ENCODE measurements at regions not wholly inside any gene's neighbourhood (a gene's known extent, or its start where the extent isn't known, plus 50 kb on each side); places are given as distances from the start of the nearest gene placed in this dataset.
"Not testable (repeated sequence)": the region's sequence is repeated elsewhere in the genome, so short reads cannot be mapped to it uniquely, and the experiment has no call there.

GRCh38 chr17:59498530-59499307 lies 66.7 kb upstream of the DHX40 start:
- no peak overlapping the region for H4K5ac ChIP-seq (ENCODE audit: insufficient read length, low read depth, low read length)
- no peak overlapping the region for H3K4me2 ChIP-seq (ENCODE audit: insufficient read depth, insufficient read length, low read length)
- no peaks in the 10 kb centered on the region for H3K27me3 ChIP-seq (ENCODE audit: insufficient read depth, low read length)
- Mint-ChIP-seq H3K9me3 (peaks cover 0 to 6% of the 10 kb centered on the region in 2 experiments; a peak in 4 of 5 replicates), H3K27me3 (ENCODE audit: low read depth) (no peaks in the 10 kb centered on the region), H3K36me3 (ENCODE audit: insufficient read depth in 1 of 3, low read depth in 3 of 3) (no peaks in the 10 kb centered on the region; a peak in 2 of 7 replicates), H3K27ac (no peak overlapping the region), H3K4me3 (no peak overlapping the region), H3K4me1 (no peaks in the 10 kb centered on the region)
- no peak overlapping the region for H3K23ac ChIP-seq (ENCODE audit: insufficient read length, low read depth, low read length)
- no peak overlapping the region for H2BK5ac ChIP-seq (ENCODE audit: insufficient read length, low read length)
- H3K23me2 ChIP-seq (ENCODE audit: insufficient read length, low read depth, low read length, poor library complexity, severe bottlenecking) = no peaks in the 10 kb centered on the region
- WGBS (ENCODE audit: extremely low coverage, insufficient read length, low lambda C conversion rate) = no CpG with 5 or more reads among the region's 4 CpGs
- no peaks in the 10 kb centered on the region for H3K79me2 ChIP-seq (ENCODE audit: insufficient read depth, low read length)
- no peak overlapping the region for H4K91ac ChIP-seq (ENCODE audit: insufficient read length, low read depth, low read length)
- no peak overlapping the region for H2BK120ac ChIP-seq (ENCODE audit: low read depth, low read length, poor library complexity, severe bottlenecking)
- no peak overlapping the region for H2BK12ac ChIP-seq (ENCODE audit: insufficient read length, low read depth, low read length)
- no peaks in the 10 kb centered on the region for H4K20me1 ChIP-seq (ENCODE audit: control insufficient read depth, insufficient read depth, insufficient read length)
- H3K56ac ChIP-seq (ENCODE audit: insufficient read length, low read depth, low read length) = no peak overlapping the region
- no peaks in the 10 kb centered on the region for H3K9me3 ChIP-seq (ENCODE audit: control insufficient read depth, low read depth, low read length)
- H3K18ac ChIP-seq (ENCODE audit: insufficient read length, low read depth, low read length) = no peak overlapping the region
- no peak overlapping the region for H2AK5ac ChIP-seq (ENCODE audit: insufficient read length, low read length)
- TF ChIP-seq CTCF (conservative IDR thresholded peaks at IDR 0.05) = no peak
- no peak overlapping the region for H3K14ac ChIP-seq (ENCODE audit: insufficient read depth, low read length)
- H3T11ph ChIP-seq (ENCODE audit: low read length) = no peak overlapping the region
- H3K27ac ChIP-seq (ENCODE audit: insufficient read length, low read depth, low read length) = no peak overlapping the region
- no peak overlapping the region for H2AFZ ChIP-seq (ENCODE audit: low read length)
- DNase-seq = no peak
- no peak overlapping the region for H3K9ac ChIP-seq (ENCODE audit: extremely low read depth, insufficient read length, low read length)
- H3K4ac ChIP-seq (ENCODE audit: low read depth, low read length) = no peak overlapping the region
- no peak overlapping the region for H4K8ac ChIP-seq (replicated peaks; ENCODE audit: insufficient read length, low read depth, low read length)
- H2BK15ac ChIP-seq (ENCODE audit: low read depth, low read length) = no peak overlapping the region
- H3K79me1 ChIP-seq (ENCODE audit: insufficient read depth, low read depth, low read length, poor library complexity, severe bottlenecking) = no peaks in the 10 kb centered on the region
- no peak overlapping the region for H2BK20ac ChIP-seq (ENCODE audit: low read depth, low read length, poor library complexity, severe bottlenecking)
- H3K4me1 ChIP-seq (ENCODE audit: insufficient read depth, low read length) = no peaks in the 10 kb centered on the region

GRCh38 chr17:59500086-59500655 lies 65.2 kb upstream of the DHX40 start:
- WGBS (ENCODE audit: extremely low coverage, insufficient read length, low lambda C conversion rate) = no CpG with 5 or more reads among the region's 41 CpGs
- not testable (repeated sequence) for H3K27ac Mint-ChIP-seq, H3K4me3 Mint-ChIP-seq

More at GRCh38 chr17:59500086-59500655, 65.2 kb upstream of the DHX40 start:
- not testable (repeated sequence) for H3K14ac ChIP-seq (ENCODE audit: insufficient read depth, low read length); H2BK120ac ChIP-seq (ENCODE audit: low read depth, low read length, poor library complexity, severe bottlenecking); H2BK12ac ChIP-seq (ENCODE audit: insufficient read length, low read depth, low read length); H3K27ac ChIP-seq (ENCODE audit: insufficient read length, low read depth, low read length); H2BK5ac ChIP-seq (ENCODE audit: insufficient read length, low read length); H2BK20ac ChIP-seq (ENCODE audit: low read depth, low read length, poor library complexity, severe bottlenecking); H3K4me1 Mint-ChIP-seq; H3K23ac ChIP-seq (ENCODE audit: insufficient read length, low read depth, low read length); H3K18ac ChIP-seq (ENCODE audit: insufficient read length, low read depth, low read length); H2AK5ac ChIP-seq (ENCODE audit: insufficient read length, low read length); H3K9me3 ChIP-seq (ENCODE audit: control insufficient read depth, low read depth, low read length); H3K27me3 Mint-ChIP-seq (ENCODE audit: low read depth); H3K4ac ChIP-seq (ENCODE audit: low read depth, low read length); DNase-seq; H4K20me1 ChIP-seq (ENCODE audit: control insufficient read depth, insufficient read depth, insufficient read length); H3K4me2 ChIP-seq (ENCODE audit: insufficient read depth, insufficient read length, low read length); H3K79me2 ChIP-seq (ENCODE audit: insufficient read depth, low read length); H4K5ac ChIP-seq (ENCODE audit: insufficient read length, low read depth, low read length); H3K56ac ChIP-seq (ENCODE audit: insufficient read length, low read depth, low read length); H3K23me2 ChIP-seq (ENCODE audit: insufficient read length, low read depth, low read length, poor library complexity, severe bottlenecking); H3K36me3 Mint-ChIP-seq (ENCODE audit: insufficient read depth in 1 of 3, low read depth in 3 of 3); H3T11ph ChIP-seq (ENCODE audit: low read length); H3K79me1 ChIP-seq (ENCODE audit: insufficient read depth, low read depth, low read length, poor library complexity, severe bottlenecking); H3K4me1 ChIP-seq (ENCODE audit: insufficient read depth, low read length); H3K9me3 Mint-ChIP-seq; H3K9ac ChIP-seq (ENCODE audit: extremely low read depth, insufficient read length, low read length); H2BK15ac ChIP-seq (ENCODE audit: low read depth, low read length); H3K27me3 ChIP-seq (ENCODE audit: insufficient read depth, low read length); H4K8ac ChIP-seq (replicated peaks; ENCODE audit: insufficient read length, low read depth, low read length); H2AFZ ChIP-seq (ENCODE audit: low read length); H4K91ac ChIP-seq (ENCODE audit: insufficient read length, low read depth, low read length)
